Prostate gland (tissue), 2 donors: ENCODE measurements at regions not wholly inside any gene's neighbourhood (a gene's known extent, or its start where the extent isn't known, plus 50 kb on each side); places are given as distances from the start of the nearest gene placed in this dataset.

Experiments
- POLR2AphosphoS5 ChIP-seq: sonication (generic); formaldehyde crosslinking; IDR thresholded peaks from one replicate; pipeline ENCODE4 v1.6.1; 2017; ENCODE audit warnings: antibody characterized with exemption
- TF ChIP-seq, protein P1 (sequence below), 4 experiments: fragments of 200-600 bp in 2 of 4; fragments of 450-650 bp in 2 of 4; sonication (generic) in 2 of 4; IDR thresholded peaks; 1 replicate in 3 of 4; 2 replicates in 1 of 4; pipeline ENCODE4 v1.5.1; 2016 to 2019; ENCODE audit warnings: antibody characterized with exemption in 4 of 4, mild to moderate bottlenecking in 2 of 4, moderate library complexity in 2 of 4

DNA sequence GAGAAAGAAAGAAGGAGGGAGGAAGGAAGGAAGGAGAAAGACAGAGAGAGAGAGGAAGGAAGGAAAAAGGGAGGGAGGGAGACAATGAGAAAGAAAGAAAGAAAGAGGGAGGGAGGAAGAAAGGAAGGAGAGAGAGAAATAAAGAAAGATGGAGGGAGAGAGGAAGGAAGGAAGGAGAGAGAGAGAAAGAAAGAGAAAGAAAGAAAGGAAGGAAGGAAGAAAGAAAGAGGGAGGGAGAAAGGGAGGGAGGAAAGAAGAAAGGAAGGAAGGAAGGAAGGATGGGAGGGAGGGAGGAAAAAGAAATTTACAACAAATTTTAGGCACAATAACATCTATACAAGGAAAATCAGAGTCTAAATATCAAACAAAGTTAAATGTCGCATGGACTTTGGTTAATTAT, 332.6 kb upstream of the KLF6 start:
- TF ChIP-seq POLR2AphosphoS5: no peak
- TF ChIP-seq, protein P1, sequence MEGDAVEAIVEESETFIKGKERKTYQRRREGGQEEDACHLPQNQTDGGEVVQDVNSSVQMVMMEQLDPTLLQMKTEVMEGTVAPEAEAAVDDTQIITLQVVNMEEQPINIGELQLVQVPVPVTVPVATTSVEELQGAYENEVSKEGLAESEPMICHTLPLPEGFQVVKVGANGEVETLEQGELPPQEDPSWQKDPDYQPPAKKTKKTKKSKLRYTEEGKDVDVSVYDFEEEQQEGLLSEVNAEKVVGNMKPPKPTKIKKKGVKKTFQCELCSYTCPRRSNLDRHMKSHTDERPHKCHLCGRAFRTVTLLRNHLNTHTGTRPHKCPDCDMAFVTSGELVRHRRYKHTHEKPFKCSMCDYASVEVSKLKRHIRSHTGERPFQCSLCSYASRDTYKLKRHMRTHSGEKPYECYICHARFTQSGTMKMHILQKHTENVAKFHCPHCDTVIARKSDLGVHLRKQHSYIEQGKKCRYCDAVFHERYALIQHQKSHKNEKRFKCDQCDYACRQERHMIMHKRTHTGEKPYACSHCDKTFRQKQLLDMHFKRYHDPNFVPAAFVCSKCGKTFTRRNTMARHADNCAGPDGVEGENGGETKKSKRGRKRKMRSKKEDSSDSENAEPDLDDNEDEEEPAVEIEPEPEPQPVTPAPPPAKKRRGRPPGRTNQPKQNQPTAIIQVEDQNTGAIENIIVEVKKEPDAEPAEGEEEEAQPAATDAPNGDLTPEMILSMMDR (IDR thresholded peaks at IDR 0.05): no peak
